GM12878 (cell line): ENCODE measurements at regions not wholly inside any gene's neighbourhood (a gene's known extent, or its start where the extent isn't known, plus 50 kb on each side); places are given as distances from the start of the nearest gene placed in this dataset.
"Not testable (repeated sequence)": the region's sequence is repeated elsewhere in the genome, so short reads cannot be mapped to it uniquely, and the experiment has no call there.

ENCODE experiments used
- JUNB ChIP-seq: IDR thresholded peaks from 2 replicates; pipeline ENCODE4 v1.6.1; 2016; ENCODE audit warnings: antibody characterized with exemption, mild to moderate bottlenecking
- NFIC ChIP-seq: IDR thresholded peaks from 2 replicates; pipeline ENCODE4 v1.6.1; 2012; ENCODE audit warnings: low read depth, mild to moderate bottlenecking, inconsistent platforms, low read length, moderate library complexity
- POLR2AphosphoS5 ChIP-seq: IDR thresholded peaks from 2 replicates; pipeline ENCODE4 v1.6.1; 2011; ENCODE audit warnings: mild to moderate bottlenecking, low read length, inconsistent platforms
- TF ChIP-seq, protein P1 (sequence below): IDR thresholded peaks from 2 replicates; pipeline ENCODE4 v1.6.1; 2011; ENCODE audit warnings: low read depth, mild to moderate bottlenecking, low read length, moderate library complexity, borderline replicate concordance; ENCODE audit errors: extremely low read depth

DNA sequence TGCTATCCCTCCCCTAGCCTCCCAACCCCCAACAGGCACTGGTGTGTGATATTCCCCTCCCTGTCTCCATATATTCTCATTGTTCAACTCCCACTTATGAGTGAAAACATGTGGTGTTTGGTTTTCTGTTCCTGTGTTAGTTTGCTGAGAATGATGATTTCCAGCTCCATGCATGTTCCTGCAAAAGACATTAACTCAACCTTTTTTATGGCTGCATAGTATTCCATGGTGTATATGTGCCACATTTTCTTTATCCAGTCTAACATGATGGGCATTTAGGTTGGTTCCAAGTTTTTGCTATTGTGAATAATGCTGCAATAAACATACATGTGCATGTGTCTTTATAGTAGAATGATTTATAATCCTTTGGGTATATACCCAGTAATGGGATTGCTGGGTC is 218.9 kb downstream of the HHIP start:
- not testable (repeated sequence) for TF ChIP-seq POLR2AphosphoS5, JUNB, NFIC
- TF ChIP-seq, protein P1, sequence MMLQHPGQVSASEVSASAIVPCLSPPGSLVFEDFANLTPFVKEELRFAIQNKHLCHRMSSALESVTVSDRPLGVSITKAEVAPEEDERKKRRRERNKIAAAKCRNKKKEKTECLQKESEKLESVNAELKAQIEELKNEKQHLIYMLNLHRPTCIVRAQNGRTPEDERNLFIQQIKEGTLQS, result not testable (repeated sequence)
